GM12878 (cell line): ENCODE measurements at regions not wholly inside any gene's neighbourhood (a gene's known extent, or its start where the extent isn't known, plus 50 kb on each side); places are given as distances from the start of the nearest gene placed in this dataset.
"Not testable (repeated sequence)": the region's sequence is repeated elsewhere in the genome, so short reads cannot be mapped to it uniquely, and the experiment has no call there.

Experiments used
- ATAC-seq: fragments of 200-7000 bp; cut with Tn5 transposase; 3 replicates; pipeline ENCODE4 v1.9.1; 2020; ENCODE audit warnings: mild to moderate bottlenecking, moderate library complexity
- BruUV-seq: library from RNA; stranded (reverse); fragments of 400-500 nt; replicated peaks from 2 replicates; lab custom pipeline; 2021; lab: Mats Ljungman, UMichigan
- CTCF ChIA-PET: fragments of 300-600 bp; sonication (Branson Sonifier 250); formaldehyde crosslinking; extraction: SDS; loops from one replicate; lab custom pipeline; 2021; ENCODE audit warnings: inconsistent platforms; lab: Yijun Ruan, JAX
- POLR2A ChIA-PET: fragments of 350-600 bp; formaldehyde crosslinking; extraction: SDS; loops from one replicate; lab custom pipeline; 2021; ENCODE audit warnings: inconsistent platforms; lab: Charles Lee
- RAD21 ChIA-PET: fragments of 300-600 bp; sonication (Branson Sonifier 250); formaldehyde crosslinking; loops from one replicate; lab custom pipeline; 2023; ENCODE audit warnings: antibody characterized with exemption; ENCODE audit not compliant: unreplicated experiment; lab: Charles Lee
- SMC1A ChIA-PET: fragments of 300-600 bp; sonication (Branson Sonifier 250); formaldehyde crosslinking; loops from one replicate; lab custom pipeline; 2023; ENCODE audit not compliant: unreplicated experiment, uncharacterized antibody; lab: Charles Lee
- DNase-seq: peaks from one replicate; pipeline ENCODE4 v3.0.0-alpha.2; 2011; ENCODE audit warnings: low read depth, low spot score
- FAIRE-seq: peaks from 3 replicates; lab custom pipeline; 2011; peaks lifted over from hg19 to GRCh38; lab: Jason Lieb, UNC
- H2AFZ ChIP-seq: 2 replicates; pipeline ENCODE4 v1.6.0; 2011; ENCODE audit warnings: low read depth, low read length, control low read depth; ENCODE audit not compliant: control insufficient read depth
- H3K27ac ChIP-seq: 2 replicates; pipeline ENCODE4 v1.5.1; 2011; ENCODE audit warnings: control low read depth; ENCODE audit not compliant: control insufficient read depth, insufficient read depth
- H3K27me3 ChIP-seq, 2 experiments: replicated peaks in 1 of 2; 2 replicates each; pipeline versions ENCODE4 v1.6.0 to v1.6.1; 2011; ENCODE audit warnings: low read length in 1 of 2; ENCODE audit not compliant: control insufficient read depth in 2 of 2, insufficient read depth in 2 of 2
- H3K36me3 ChIP-seq, 2 experiments: 2 replicates each; pipeline ENCODE4 v1.5.1; 2011; ENCODE audit warnings: low read length in 1 of 2; ENCODE audit not compliant: control insufficient read depth in 2 of 2, insufficient read depth in 2 of 2
- H3K4me1 ChIP-seq: 2 replicates; pipeline ENCODE4 v1.6.1; 2011; ENCODE audit warnings: mild to moderate bottlenecking, low read length, moderate library complexity, mixed read lengths; ENCODE audit not compliant: control insufficient read depth, insufficient read depth
- H3K4me2 ChIP-seq: 2 replicates; pipeline ENCODE4 v1.6.0; 2011; ENCODE audit warnings: control low read depth; ENCODE audit not compliant: control insufficient read depth, insufficient read depth
- H3K4me3 ChIP-seq: fragments of 200-600 bp; sonication (generic); 2 replicates; pipeline ENCODE4 v1.5.1; 2016
- H3K79me2 ChIP-seq: 2 replicates; pipeline ENCODE4 v1.6.0; 2011; ENCODE audit warnings: low read length; ENCODE audit not compliant: control insufficient read depth, insufficient read depth
- H3K9ac ChIP-seq: 2 replicates; pipeline ENCODE4 v1.8.0; 2011; ENCODE audit warnings: low read length, control low read depth, mixed read lengths; ENCODE audit not compliant: control insufficient read depth, insufficient read depth
- H3K9me3 ChIP-seq: replicated peaks from 3 replicates; pipeline ENCODE4 v1.5.1; 2011; ENCODE audit warnings: mild to moderate bottlenecking, low read length; ENCODE audit not compliant: control insufficient read depth, insufficient read depth
- H4K20me1 ChIP-seq: 2 replicates; pipeline ENCODE4 v1.6.0; 2011; ENCODE audit not compliant: control insufficient read depth, insufficient read depth
- WGBS: methylation state at CpG from one replicate; pipeline ENCODE4 v1.1.6; 2016; ENCODE audit warnings: low lambda C conversion rate; ENCODE audit not compliant: insufficient replicate concordance, insufficient coverage; ENCODE audit errors: missing lambda C conversion rate; 5-methylcytosine and 5-hydroxymethylcytosine counted together
- in situ Hi-C: fragments of 300-500 bp; cut with MboI; formaldehyde crosslinking; loops from 9 replicates; pipeline ENCODE4 v1.14.3; 2018; ENCODE audit warnings: mixed read lengths
- intact Hi-C: fragments of 100-400 bp; cut with micrococcal nuclease; formaldehyde crosslinking; loops from one replicate; pipeline ENCODE4 v1.14.2; 2022; ENCODE audit not compliant: unreplicated experiment

DNA sequence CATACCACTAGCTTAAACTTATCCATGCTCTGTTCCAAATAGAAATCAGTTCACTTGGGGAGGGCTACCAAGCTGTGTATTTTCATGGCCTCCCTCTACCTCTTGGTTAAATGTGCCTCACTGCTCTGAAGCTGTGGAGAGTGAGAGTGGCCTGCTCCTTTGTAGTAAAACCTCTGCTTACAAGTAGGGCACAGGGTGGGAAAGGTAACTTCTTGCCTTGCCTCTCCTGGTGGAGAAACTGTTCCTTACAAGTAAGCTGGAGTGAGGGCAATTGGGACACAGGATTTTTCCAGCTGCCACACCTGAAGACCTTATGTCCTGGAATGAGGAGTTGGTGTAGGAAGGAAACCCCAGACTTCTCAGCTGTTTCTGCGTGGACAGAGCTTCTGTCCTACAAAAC is 128.8 kb upstream of the SPATA31A7 start:
- SMC1A ChIA-PET, CTCF ChIA-PET: not testable (repeated sequence)

DNA sequence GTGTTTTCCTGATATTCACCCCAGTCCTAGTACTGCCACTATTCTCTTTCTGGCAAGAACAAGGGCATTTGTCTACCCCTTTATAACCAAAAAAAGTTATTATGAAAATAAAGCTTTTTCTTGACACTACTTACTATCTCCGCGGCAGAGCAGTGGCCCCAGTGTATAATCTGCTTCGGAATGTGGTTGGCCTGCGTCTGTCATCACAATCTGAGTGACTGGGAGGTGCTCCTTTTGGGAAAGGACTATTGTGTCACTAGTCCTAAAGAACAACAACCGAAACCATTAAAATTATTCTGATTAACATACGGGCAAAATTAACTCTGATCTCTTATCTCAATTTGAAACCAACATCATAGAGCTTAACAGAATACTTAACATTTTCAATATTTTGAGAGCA is 117.0 kb upstream of the SPATA31A7 start:
- DNase-seq, H3K9ac ChIP-seq, SMC1A ChIA-PET, H3K4me1 ChIP-seq, RAD21 ChIA-PET, BruUV-seq, intact Hi-C loops, ATAC-seq, in situ Hi-C loops, H3K27me3 ChIP-seq, H3K27ac ChIP-seq, H4K20me1 ChIP-seq, H3K9me3 ChIP-seq, H2AFZ ChIP-seq, CTCF ChIA-PET, H3K79me2 ChIP-seq, FAIRE-seq, POLR2A ChIA-PET, H3K36me3 ChIP-seq, H3K4me3 ChIP-seq, H3K4me2 ChIP-seq: not testable (repeated sequence)
- no CpG with 5 or more reads among the region's 6 CpGs for WGBS

More for the DNA sequence above, 128.8 kb upstream of the SPATA31A7 start:
- FAIRE-seq, H3K79me2 ChIP-seq, H4K20me1 ChIP-seq, ATAC-seq, intact Hi-C loops, in situ Hi-C loops, H3K4me2 ChIP-seq, H3K4me1 ChIP-seq, BruUV-seq, H3K9me3 ChIP-seq, H3K36me3 ChIP-seq, POLR2A ChIA-PET, H3K27me3 ChIP-seq, H3K27ac ChIP-seq, RAD21 ChIA-PET, H2AFZ ChIP-seq, DNase-seq, H3K9ac ChIP-seq, H3K4me3 ChIP-seq: not testable (repeated sequence)
- whole genome bisulfite sequencing, result no CpG with 5 or more reads among the region's 1 CpG

DNA sequence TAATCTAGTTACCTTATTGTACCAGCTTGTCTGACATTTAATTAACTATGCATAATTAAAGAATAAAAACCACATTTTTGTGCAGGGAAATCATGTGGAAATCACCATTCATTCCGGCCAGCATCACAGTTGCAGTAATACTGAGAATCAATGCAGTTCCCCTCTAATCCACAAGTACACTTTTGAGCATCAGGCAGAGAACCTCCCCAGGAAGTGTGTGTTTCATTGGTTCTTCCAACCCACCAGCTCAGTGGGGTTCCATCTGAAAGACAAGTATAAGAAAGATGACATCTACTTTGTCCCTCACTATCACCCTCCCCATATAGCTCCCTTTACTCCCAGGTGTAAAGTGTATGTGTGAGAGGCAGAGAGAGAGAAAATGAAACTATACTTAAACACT is 108.1 kb upstream of the SPATA31A7 start:
- peak; percentile 40; the same call in 2 of the 3 replicates for ATAC-seq
- H3K4me1 ChIP-seq, H3K4me3 ChIP-seq, H3K79me2 ChIP-seq, RAD21 ChIA-PET, in situ Hi-C loops, intact Hi-C loops, H3K36me3 ChIP-seq, H3K9me3 ChIP-seq, H3K27me3 ChIP-seq, FAIRE-seq, BruUV-seq, H2AFZ ChIP-seq, H3K27ac ChIP-seq, SMC1A ChIA-PET, H3K4me2 ChIP-seq, POLR2A ChIA-PET, DNase-seq, H4K20me1 ChIP-seq, CTCF ChIA-PET, H3K9ac ChIP-seq: not testable (repeated sequence)
- no CpG with 5 or more reads among the region's 1 CpG for WGBS

DNA sequence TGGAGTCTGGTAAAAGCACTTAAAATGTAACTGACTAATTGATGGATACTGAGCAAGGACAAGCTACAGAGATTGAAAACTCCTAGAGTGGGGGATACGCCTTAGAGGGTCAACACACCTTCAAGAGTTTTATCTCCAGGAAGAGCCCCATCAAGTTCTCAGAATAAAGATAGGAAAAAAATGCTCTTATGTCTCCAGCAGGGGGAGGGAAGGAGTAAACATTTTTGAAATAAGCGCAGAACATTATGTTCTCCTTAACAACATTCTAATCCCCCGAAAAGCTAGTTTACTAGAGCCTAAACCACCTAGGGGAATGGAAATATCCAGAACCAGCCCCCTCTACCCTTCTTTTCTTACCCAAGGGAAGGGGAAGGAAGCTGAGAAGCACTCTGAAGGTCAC is 104.4 kb upstream of the SPATA31A7 start:
- H3K9me3 ChIP-seq, DNase-seq, POLR2A ChIA-PET, H4K20me1 ChIP-seq, FAIRE-seq, CTCF ChIA-PET, H3K79me2 ChIP-seq, H3K4me2 ChIP-seq, H3K27me3 ChIP-seq, RAD21 ChIA-PET, H3K4me3 ChIP-seq, BruUV-seq, ATAC-seq, H3K36me3 ChIP-seq, intact Hi-C loops, in situ Hi-C loops, SMC1A ChIA-PET, H3K27ac ChIP-seq, H3K9ac ChIP-seq, H2AFZ ChIP-seq, H3K4me1 ChIP-seq: not testable (repeated sequence)
- no CpG with 5 or more reads among the region's 3 CpGs for WGBS
